Activated effector memory CD4-positive, alpha-beta T cell treated with anti-CD3 and anti-CD28 coated beads, Interleukin-2, amount 50 U/mL, for 16 hours (primary cell): ENCODE measurements at regions not wholly inside any gene's neighbourhood (a gene's known extent, or its start where the extent isn't known, plus 50 kb on each side); places are given as distances from the start of the nearest gene placed in this dataset.
A peak's percentile ranks its signal among the peaks of the same experiment; 100 is the strongest.
"Not testable (repeated sequence)": the region's sequence is repeated elsewhere in the genome, so short reads cannot be mapped to it uniquely, and the experiment has no call there.

Experiments used
- DNase-seq: peaks from one replicate; pipeline ENCODE4 v3.0.0-alpha.2; 2020

GRCh38 chr6:44723439-44724197 is 336.1 kb downstream of the CDC5L start:
- no peak for DNase-seq

GRCh38 chr6:44725070-44725469 is 337.6 kb downstream of the CDC5L start:
- no peak for DNase-seq

- DNase-seq, result no peak
Measured at GRCh38 chr6:44727651-44728630, 340.4 kb downstream of the CDC5L start.

- no peak for DNase-seq
Measured at GRCh38 chr6:44730771-44731391, 343.4 kb downstream of the CDC5L start.

GRCh38 chr6:44731485-44732095 is 344.1 kb downstream of the CDC5L start:
- DNase-seq, result no peak

GRCh38 chr6:44732243-44732642 is 344.7 kb downstream of the CDC5L start:
- no peak for DNase-seq

- DNase-seq, result no peak
Measured at GRCh38 chr6:44733126-44733525, 345.6 kb downstream of the CDC5L start.

GRCh38 chr6:44733868-44734267 is 346.4 kb downstream of the CDC5L start:
- DNase-seq, result no peak

GRCh38 chr6:44734886-44735629 is 347.6 kb downstream of the CDC5L start:
- DNase-seq, result no peak

GRCh38 chr6:44735630-44735963 is 348.1 kb downstream of the CDC5L start:
- peak; percentile 67 for DNase-seq

GRCh38 chr6:44737341-44737740 is 349.8 kb downstream of the CDC5L start:
- no peak for DNase-seq

GRCh38 chr6:44737829-44738528 is 350.5 kb downstream of the CDC5L start:
- DNase-seq, result no peak

GRCh38 chr6:44738601-44739146 is 351.2 kb downstream of the CDC5L start:
- DNase-seq, result no peak

- DNase-seq, result no peak
Measured at GRCh38 chr6:44739181-44739580, 351.7 kb downstream of the CDC5L start.

- DNase-seq, result no peak
Measured at GRCh38 chr6:44740566-44741120, 353.1 kb downstream of the CDC5L start.

GRCh38 chr6:44742201-44742600 is 354.7 kb downstream of the CDC5L start:
- no peak for DNase-seq

GRCh38 chr6:44742828-44743372 is 355.4 kb downstream of the CDC5L start:
- no peak for DNase-seq

- not testable (repeated sequence) for DNase-seq
Measured at GRCh38 chr6:44760116-44760515, 372.6 kb downstream of the CDC5L start.

GRCh38 chr6:44761046-44761445 is 373.5 kb downstream of the CDC5L start:
- no peak for DNase-seq

GRCh38 chr6:44762496-44762895 is 375.0 kb downstream of the CDC5L start:
- DNase-seq, result no peak
